Gastroesophageal sphincter (tissue), 3 donors: ENCODE measurements at regions not wholly inside any gene's neighbourhood (a gene's known extent, or its start where the extent isn't known, plus 50 kb on each side); places are given as distances from the start of the nearest gene placed in this dataset.

Source experiments
- CTCF ChIP-seq, 4 experiments: fragments of 200-600 bp in 2 of 4; fragments of 450-650 bp in 2 of 4; sonication (generic) in 1 of 4; IDR thresholded peaks; one replicate each; pipeline ENCODE4 v1.5.1; 2017 to 2019; ENCODE audit warnings: antibody characterized with exemption in 4 of 4, mild to moderate bottlenecking in 2 of 4, moderate library complexity in 2 of 4
- EP300 ChIP-seq: sonication (generic); formaldehyde crosslinking; IDR thresholded peaks from one replicate; pipeline ENCODE4 v1.6.1; 2017; ENCODE audit warnings: antibody characterized with exemption, mild to moderate bottlenecking
- POLR2AphosphoS5 ChIP-seq: sonication (generic); formaldehyde crosslinking; IDR thresholded peaks from one replicate; pipeline ENCODE4 v1.6.1; 2017; ENCODE audit warnings: antibody characterized with exemption

- TF ChIP-seq POLR2AphosphoS5 (no peak), CTCF (IDR thresholded peaks at IDR 0.05) (no peak), EP300 (no peak)
Observed at GRCh38 chrX:3516051-3516541, 169.6 kb upstream of the MXRA5 start.
